IMR-90 (cell line): ENCODE measurements at regions not wholly inside any gene's neighbourhood (a gene's known extent, or its start where the extent isn't known, plus 50 kb on each side); places are given as distances from the start of the nearest gene placed in this dataset.

Source experiments
- MXI1 ChIP-seq: IDR thresholded peaks from 2 replicates; pipeline ENCODE4 v1.6.1; 2012; ENCODE audit warnings: low read depth, mild to moderate bottlenecking, low read length, moderate library complexity, borderline replicate concordance
- SMC3 ChIP-seq: fragments of 150-350 bp; IDR thresholded peaks from 2 replicates; pipeline ENCODE4 v1.6.1; 2016; ENCODE audit warnings: low read depth, mild to moderate bottlenecking, antibody characterized with exemption, low read length, moderate library complexity
- TF ChIP-seq, protein P1 (sequence below): conservative IDR thresholded peaks from 2 replicates; pipeline ENCODE4 v1.5.1; 2012; ENCODE audit warnings: mild to moderate bottlenecking, low read depth, low read length, improper control_type of control experiment

DNA sequence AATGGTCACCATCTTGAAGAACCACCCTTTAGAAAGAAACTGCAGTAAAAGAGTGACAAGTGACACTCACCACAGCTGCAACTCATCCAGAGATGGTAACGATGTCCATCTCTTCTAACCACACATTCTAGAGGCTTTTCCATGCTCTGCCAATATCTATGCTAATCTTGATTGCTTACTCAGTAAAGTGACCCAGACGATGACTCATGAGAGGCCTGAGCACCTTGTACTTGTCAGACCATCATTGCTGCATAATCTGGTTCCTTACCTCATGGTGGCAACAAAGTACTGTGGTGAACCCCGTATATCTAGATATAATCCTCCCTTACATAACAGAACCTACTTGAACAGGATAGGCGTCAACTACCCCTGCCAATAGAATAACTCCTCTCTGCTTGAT, 75.6 kb downstream of the CCNG2 start:
- TF ChIP-seq MXI1 (no peak), SMC3 (no peak)
- TF ChIP-seq, protein P1, sequence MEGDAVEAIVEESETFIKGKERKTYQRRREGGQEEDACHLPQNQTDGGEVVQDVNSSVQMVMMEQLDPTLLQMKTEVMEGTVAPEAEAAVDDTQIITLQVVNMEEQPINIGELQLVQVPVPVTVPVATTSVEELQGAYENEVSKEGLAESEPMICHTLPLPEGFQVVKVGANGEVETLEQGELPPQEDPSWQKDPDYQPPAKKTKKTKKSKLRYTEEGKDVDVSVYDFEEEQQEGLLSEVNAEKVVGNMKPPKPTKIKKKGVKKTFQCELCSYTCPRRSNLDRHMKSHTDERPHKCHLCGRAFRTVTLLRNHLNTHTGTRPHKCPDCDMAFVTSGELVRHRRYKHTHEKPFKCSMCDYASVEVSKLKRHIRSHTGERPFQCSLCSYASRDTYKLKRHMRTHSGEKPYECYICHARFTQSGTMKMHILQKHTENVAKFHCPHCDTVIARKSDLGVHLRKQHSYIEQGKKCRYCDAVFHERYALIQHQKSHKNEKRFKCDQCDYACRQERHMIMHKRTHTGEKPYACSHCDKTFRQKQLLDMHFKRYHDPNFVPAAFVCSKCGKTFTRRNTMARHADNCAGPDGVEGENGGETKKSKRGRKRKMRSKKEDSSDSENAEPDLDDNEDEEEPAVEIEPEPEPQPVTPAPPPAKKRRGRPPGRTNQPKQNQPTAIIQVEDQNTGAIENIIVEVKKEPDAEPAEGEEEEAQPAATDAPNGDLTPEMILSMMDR, result no peak
